Suprapubic skin (tissue), 4 donors: ENCODE measurements at regions not wholly inside any gene's neighbourhood (a gene's known extent, or its start where the extent isn't known, plus 50 kb on each side); places are given as distances from the start of the nearest gene placed in this dataset.
A peak's percentile ranks its signal among the peaks of the same experiment; 100 is the strongest.

ENCODE experiments used
- DNase-seq, 2 donors: peaks; one replicate each; pipeline ENCODE4 v3.0.0-alpha.2; 2019; ENCODE audit warnings: low spot score in 2 of 2
- H3K27ac ChIP-seq: fragments of 200-600 bp; sonication (generic); one replicate; pipeline ENCODE4 v1.5.1; 2019
- H3K27me3 ChIP-seq: fragments of 200-600 bp; sonication (generic); one replicate; pipeline ENCODE4 v1.5.1; 2019
- H3K36me3 ChIP-seq: fragments of 200-600 bp; sonication (generic); one replicate; pipeline ENCODE4 v1.5.1; 2019
- H3K4me1 ChIP-seq: fragments of 200-600 bp; sonication (generic); one replicate; pipeline ENCODE4 v1.5.1; 2019
- H3K4me3 ChIP-seq: fragments of 200-600 bp; sonication (generic); one replicate; pipeline ENCODE4 v1.5.1; 2019; ENCODE audit warnings: mild to moderate bottlenecking
- H3K9me3 ChIP-seq: fragments of 200-600 bp; sonication (generic); one replicate; pipeline ENCODE4 v1.5.1; 2019
- EP300 ChIP-seq: sonication (generic); formaldehyde crosslinking; IDR thresholded peaks from one replicate; pipeline ENCODE4 v1.6.1; 2017; ENCODE audit warnings: antibody characterized with exemption
- POLR2A ChIP-seq, 2 donors: fragments of 450-650 bp; IDR thresholded peaks; one replicate each; pipeline ENCODE4 v1.6.1; 2017; ENCODE audit warnings: antibody characterized with exemption in 2 of 2, mild to moderate bottlenecking in 2 of 2, moderate library complexity in 2 of 2
- POLR2AphosphoS5 ChIP-seq, 3 donors: sonication (generic); formaldehyde crosslinking; IDR thresholded peaks; one replicate each; pipeline ENCODE4 v1.6.1; 2017; ENCODE audit warnings: antibody characterized with exemption in 3 of 3
- WGBS: methylation state at CpG from one replicate; pipeline ENCODE4 v1.1.5; 2018; 5-methylcytosine and 5-hydroxymethylcytosine counted together
- TF ChIP-seq, protein P1 (sequence below), 2 donors: fragments of 200-600 bp in 1 of 2; fragments of 450-650 bp in 1 of 2; sonication (generic) in 1 of 2; IDR thresholded peaks; one replicate each; pipeline ENCODE4 v1.5.1; 2016 to 2019; ENCODE audit warnings: antibody characterized with exemption in 2 of 2, mild to moderate bottlenecking in 1 of 2, moderate library complexity in 1 of 2

DNA sequence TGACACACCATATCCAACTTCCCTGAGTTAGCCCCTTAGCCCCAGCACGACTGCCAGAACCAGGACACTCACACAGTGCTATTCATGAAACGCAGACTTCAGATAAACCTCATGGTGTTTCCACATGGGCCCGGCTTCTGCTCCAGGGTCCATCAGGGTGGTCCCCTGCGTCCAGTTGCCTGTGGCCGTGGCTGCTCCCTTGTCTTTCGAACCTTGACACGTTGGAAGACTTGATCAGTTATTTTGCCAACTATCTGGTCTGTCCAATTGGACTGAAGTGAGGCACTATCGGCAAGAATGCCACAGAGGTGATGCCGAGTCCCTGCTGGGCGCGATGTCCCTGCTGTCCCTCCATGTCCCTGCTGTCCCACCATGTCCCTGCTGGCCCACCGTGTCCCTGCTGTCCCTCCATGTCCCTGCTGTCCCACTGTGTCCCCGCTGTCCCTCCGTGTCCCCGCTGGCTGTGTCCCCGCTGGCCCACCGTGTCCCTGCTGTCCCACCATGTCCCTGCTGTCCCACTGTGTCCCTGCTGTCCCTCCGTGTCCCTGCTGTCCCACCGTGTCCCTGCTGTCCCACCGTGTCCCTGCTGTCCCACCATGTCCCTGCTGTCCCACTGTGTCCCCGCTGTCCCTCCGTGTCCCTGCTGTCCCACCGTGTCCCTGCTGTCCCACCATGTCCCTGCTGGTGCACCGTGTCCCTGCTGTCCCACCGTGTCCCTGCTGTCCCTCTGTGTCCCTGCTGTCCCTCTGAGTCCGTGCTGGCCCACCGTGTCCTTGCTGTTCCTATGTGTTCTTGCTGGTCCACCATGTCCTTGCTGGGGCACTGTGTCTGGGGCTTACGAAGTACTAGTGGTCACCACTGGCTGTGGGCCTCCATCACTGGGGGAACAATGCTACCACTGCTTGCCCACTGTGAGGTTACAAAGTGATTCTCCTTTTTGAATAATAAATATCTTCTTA, 251.4 kb downstream of the DLL1 start:
- WGBS = 76% methylated on average over 28 of the region's 28 CpGs
- peak; percentile 46 to 74 for DNase-seq
- Histone ChIP-seq H3K4me1 (peaks cover 14% of the 10 kb centered on the region), H3K4me3 (no peak overlapping the region), H3K36me3 (no peaks in the 10 kb centered on the region), H3K27ac (no peak overlapping the region), H3K9me3 (no peaks in the 10 kb centered on the region), H3K27me3 (peaks cover 5% of the 10 kb centered on the region)
- TF ChIP-seq, protein P1, sequence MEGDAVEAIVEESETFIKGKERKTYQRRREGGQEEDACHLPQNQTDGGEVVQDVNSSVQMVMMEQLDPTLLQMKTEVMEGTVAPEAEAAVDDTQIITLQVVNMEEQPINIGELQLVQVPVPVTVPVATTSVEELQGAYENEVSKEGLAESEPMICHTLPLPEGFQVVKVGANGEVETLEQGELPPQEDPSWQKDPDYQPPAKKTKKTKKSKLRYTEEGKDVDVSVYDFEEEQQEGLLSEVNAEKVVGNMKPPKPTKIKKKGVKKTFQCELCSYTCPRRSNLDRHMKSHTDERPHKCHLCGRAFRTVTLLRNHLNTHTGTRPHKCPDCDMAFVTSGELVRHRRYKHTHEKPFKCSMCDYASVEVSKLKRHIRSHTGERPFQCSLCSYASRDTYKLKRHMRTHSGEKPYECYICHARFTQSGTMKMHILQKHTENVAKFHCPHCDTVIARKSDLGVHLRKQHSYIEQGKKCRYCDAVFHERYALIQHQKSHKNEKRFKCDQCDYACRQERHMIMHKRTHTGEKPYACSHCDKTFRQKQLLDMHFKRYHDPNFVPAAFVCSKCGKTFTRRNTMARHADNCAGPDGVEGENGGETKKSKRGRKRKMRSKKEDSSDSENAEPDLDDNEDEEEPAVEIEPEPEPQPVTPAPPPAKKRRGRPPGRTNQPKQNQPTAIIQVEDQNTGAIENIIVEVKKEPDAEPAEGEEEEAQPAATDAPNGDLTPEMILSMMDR (IDR thresholded peaks at IDR 0.05) = no peak
- TF ChIP-seq POLR2AphosphoS5 (IDR thresholded peaks at IDR 0.05) (no peak), EP300 (no peak), POLR2A (IDR thresholded peaks at IDR 0.05) (no peak)

DNA sequence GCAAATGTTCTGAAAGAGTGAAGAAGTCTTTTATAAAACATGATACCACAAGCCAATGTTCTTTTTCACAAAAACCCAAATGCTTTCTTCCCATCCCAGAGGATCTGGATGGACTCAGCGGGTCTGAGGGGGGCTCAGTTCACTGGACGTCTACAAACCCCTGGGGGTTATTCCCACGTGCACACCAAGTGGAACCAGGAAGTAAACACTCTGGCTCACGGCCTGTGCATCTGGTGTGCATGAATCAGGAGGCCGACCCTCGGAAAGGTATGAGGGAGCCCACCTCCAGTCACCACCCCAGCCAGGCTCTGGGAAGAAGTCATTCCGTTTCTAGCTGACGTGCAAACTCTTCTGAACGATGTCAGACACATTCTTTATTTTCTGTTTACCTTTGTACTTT, 252.2 kb downstream of the DLL1 start:
- DNase-seq = peak; percentile 37 to 65
- Histone ChIP-seq H3K27me3 (peaks cover 5% of the 10 kb centered on the region), H3K4me1 (peaks cover 14% of the 10 kb centered on the region), H3K4me3 (no peak overlapping the region), H3K36me3 (no peaks in the 10 kb centered on the region), H3K9me3 (no peaks in the 10 kb centered on the region), H3K27ac (no peak overlapping the region)
- WGBS = 68% methylated on average over 9 of the region's 9 CpGs
- TF ChIP-seq, protein P1 (IDR thresholded peaks at IDR 0.05) = no peak
- TF ChIP-seq EP300 (no peak), POLR2A (IDR thresholded peaks at IDR 0.05) (no peak), POLR2AphosphoS5 (IDR thresholded peaks at IDR 0.05) (no peak)

DNA sequence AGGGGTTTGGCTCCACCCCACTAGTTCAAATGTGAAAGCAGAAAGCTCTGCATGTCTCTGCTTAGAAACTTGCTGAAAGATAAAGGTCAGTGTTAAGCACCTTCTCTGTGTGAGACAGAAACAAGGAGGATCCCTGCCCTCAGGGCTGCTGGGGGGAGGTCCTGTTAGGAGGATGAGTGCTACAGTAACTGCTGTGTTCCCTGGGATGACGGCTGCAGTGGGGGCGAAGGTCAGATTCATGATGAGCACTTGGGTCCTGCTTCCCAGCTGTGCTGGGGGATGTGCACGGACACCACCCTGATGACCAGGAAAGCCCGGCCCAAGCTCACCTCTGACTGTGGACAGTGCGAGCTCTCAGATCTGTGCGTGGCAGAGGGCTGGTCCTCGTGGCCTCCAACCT, 252.6 kb downstream of the DLL1 start:
- Histone ChIP-seq H3K36me3 (no peaks in the 10 kb centered on the region), H3K27ac (no peak overlapping the region), H3K9me3 (no peaks in the 10 kb centered on the region), H3K4me1 (peaks cover 14% of the 10 kb centered on the region), H3K27me3 (peaks cover 5% of the 10 kb centered on the region), H3K4me3 (no peak overlapping the region)
- no CpG with 5 or more reads among the region's 7 CpGs for WGBS
- DNase-seq = peak; percentile 57 to 61
- TF ChIP-seq, protein P1 (IDR thresholded peaks at IDR 0.05) = no peak

DNA sequence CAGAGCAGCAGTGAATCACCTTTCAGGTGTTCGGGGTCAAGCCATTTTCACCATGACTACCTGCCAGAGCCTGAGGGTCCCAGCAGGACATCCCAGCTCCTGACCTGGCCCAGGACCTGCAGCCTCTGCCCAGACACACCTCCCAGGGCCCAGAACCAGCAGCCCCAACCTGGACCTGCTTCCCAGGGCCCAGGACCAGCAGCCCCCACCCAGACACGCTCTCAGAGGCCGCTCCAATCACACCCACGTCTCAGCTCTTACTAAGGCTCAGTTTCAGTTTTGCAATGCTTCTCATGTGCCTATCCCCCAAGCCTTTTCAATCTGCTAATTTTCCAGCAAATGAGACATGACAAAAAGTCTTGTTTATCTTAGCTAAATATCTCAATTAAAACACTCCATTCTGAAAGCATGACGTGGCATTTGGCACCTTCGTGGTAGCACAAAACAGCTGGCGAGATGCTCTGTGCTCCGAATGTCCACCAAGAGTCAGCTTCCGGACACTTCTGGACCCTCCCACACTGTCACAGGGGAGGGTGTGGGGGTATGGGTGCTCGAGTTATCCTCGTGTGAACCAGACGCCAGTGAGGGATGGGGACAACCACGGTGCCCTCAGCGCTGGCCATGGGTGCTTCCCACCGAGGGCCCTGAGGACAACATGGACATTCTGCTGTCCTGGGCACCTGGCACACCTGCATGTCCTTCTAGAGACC, 253.2 kb downstream of the DLL1 start:
- DNase-seq = peak; percentile 62 to 77
- H3K27ac ChIP-seq = peak overlapping the region; percentile 18
- 43% methylated on average over 11 of the region's 15 CpGs for WGBS

More for the DNA sequence above, 253.2 kb downstream of the DLL1 start:
- Histone ChIP-seq H3K27me3 (peaks cover 5% of the 10 kb centered on the region), H3K4me1 (peaks cover 14% of the 10 kb centered on the region), H3K36me3 (no peaks in the 10 kb centered on the region), H3K9me3 (no peaks in the 10 kb centered on the region), H3K4me3 (no peak overlapping the region)
- TF ChIP-seq POLR2A (IDR thresholded peaks at IDR 0.05) (no peak), POLR2AphosphoS5 (IDR thresholded peaks at IDR 0.05) (no peak), EP300 (no peak)
- TF ChIP-seq, protein P1 (IDR thresholded peaks at IDR 0.05) = no peak
